Stimulated activated naive CD8-positive, alpha-beta T cell treated with anti-CD3 and anti-CD28 coated beads, Interleukin-15, Interleukin-2, amounts not matched to agents 100 U/mL and 50 U/mL, for 24 hours (primary cell): ENCODE measurements at regions not wholly inside any gene's neighbourhood (a gene's known extent, or its start where the extent isn't known, plus 50 kb on each side); places are given as distances from the start of the nearest gene placed in this dataset.
"Not testable (repeated sequence)": the region's sequence is repeated elsewhere in the genome, so short reads cannot be mapped to it uniquely, and the experiment has no call there.

Experiments used
- ATAC-seq: fragments of 150-1000 bp; cut with Tn5 transposase; one replicate; pipeline ENCODE4 v1.10.0; 2021
- DNase-seq: peaks from one replicate; pipeline ENCODE4 v3.0.0; 2021

- ATAC-seq (no peak), DNase-seq (no peak)
These were observed 99.9 kb downstream of the AREG start for GRCh38 chr4:74544655-74545361.

GRCh38 chr4:74545448-74545847 is 100.5 kb downstream of the AREG start:
- ATAC-seq, result no peak
- no peak for DNase-seq

- DNase-seq (no peak), ATAC-seq (no peak)
These were observed 101.1 kb downstream of the AREG start for GRCh38 chr4:74546057-74546456.

- ATAC-seq (no peak), DNase-seq (no peak)
These were observed 102.1 kb downstream of the AREG start for GRCh38 chr4:74547042-74547441.

GRCh38 chr4:74548561-74548960 is 103.6 kb downstream of the AREG start:
- ATAC-seq, result no peak
- no peak for DNase-seq

- ATAC-seq, result no peak
- DNase-seq, result no peak
These were observed 105.0 kb downstream of the AREG start for GRCh38 chr4:74549936-74550335.

GRCh38 chr4:74555231-74555630 is 110.3 kb downstream of the AREG start:
- ATAC-seq (no peak), DNase-seq (no peak)

- ATAC-seq, result no peak
- DNase-seq, result no peak
These were observed 110.9 kb downstream of the AREG start for GRCh38 chr4:74555843-74556242.

- ATAC-seq, result no peak
- DNase-seq, result no peak
These were observed 114.9 kb downstream of the AREG start for GRCh38 chr4:74559853-74560252.

GRCh38 chr4:74567981-74568380 is 123.0 kb downstream of the AREG start:
- ATAC-seq (no peak), DNase-seq (no peak)

- ATAC-seq (no peak), DNase-seq (no peak)
These were observed 125.2 kb downstream of the AREG start for GRCh38 chr4:74570095-74570494.

- ATAC-seq (no peak), DNase-seq (no peak)
These were observed 133.4 kb downstream of the AREG start for GRCh38 chr4:74578329-74578728.

GRCh38 chr4:74578865-74579264 is 133.9 kb downstream of the AREG start:
- ATAC-seq, DNase-seq: not testable (repeated sequence)

- ATAC-seq (no peak), DNase-seq (no peak)
These were observed 138.3 kb downstream of the AREG start for GRCh38 chr4:74583089-74583700.

- no peak for ATAC-seq
- no peak for DNase-seq
These were observed 138.8 kb downstream of the AREG start for GRCh38 chr4:74583757-74584156.

- no peak for DNase-seq
- no peak for ATAC-seq
These were observed 143.4 kb downstream of the AREG start for GRCh38 chr4:74588350-74588749.

- ATAC-seq, result no peak
- DNase-seq, result no peak
These were observed 145.5 kb downstream of the AREG start for GRCh38 chr4:74590476-74590875.

- DNase-seq, result no peak
- no peak for ATAC-seq
These were observed 153.8 kb downstream of the AREG start for GRCh38 chr4:74598611-74599325.

- ATAC-seq (no peak), DNase-seq (no peak)
These were observed 158.2 kb downstream of the AREG start for GRCh38 chr4:74603186-74603585.

- ATAC-seq, result no peak
These were observed 163.4 kb downstream of the AREG start for GRCh38 chr4:74608151-74608949.

GRCh38 chr4:74610491-74610890 is 165.6 kb downstream of the AREG start:
- no peak for ATAC-seq
- no peak for DNase-seq

More at GRCh38 chr4:74608151-74608949, 163.4 kb downstream of the AREG start:
- no peak for DNase-seq

- DNase-seq (no peak), ATAC-seq (no peak)
These were observed 167.9 kb downstream of the AREG start for GRCh38 chr4:74612837-74613236.

- DNase-seq, result no peak
- no peak for ATAC-seq
These were observed 168.3 kb downstream of the AREG start for GRCh38 chr4:74613266-74613665.
